Skin of body (tissue), 1 donor: ENCODE measurements at regions not wholly inside any gene's neighbourhood (a gene's known extent, or its start where the extent isn't known, plus 50 kb on each side); places are given as distances from the start of the nearest gene placed in this dataset.

Experiments used
- DNase-seq: peaks from one replicate; lab custom pipeline; 2025; lab: John Stamatoyannopoulos, UW

GRCh38 chr10:55397777-55398496 is 596.9 kb upstream of the PCDH15 start:
- DNase-seq = no peak

GRCh38 chr10:55378196-55378595 is 577.2 kb upstream of the PCDH15 start:
- DNase-seq = no peak

GRCh38 chr10:55374917-55375316 is 573.9 kb upstream of the PCDH15 start:
- DNase-seq = no peak

GRCh38 chr10:55374060-55374459 is 573.0 kb upstream of the PCDH15 start:
- no peak for DNase-seq

GRCh38 chr10:55369670-55370420 is 568.8 kb upstream of the PCDH15 start:
- no peak for DNase-seq

- no peak for DNase-seq
These were observed 567.4 kb upstream of the PCDH15 start for GRCh38 chr10:55368467-55368866.

GRCh38 chr10:55367555-55367954 is 566.5 kb upstream of the PCDH15 start:
- DNase-seq = no peak

- no peak for DNase-seq
These were observed 557.5 kb upstream of the PCDH15 start for GRCh38 chr10:55358539-55358938.

- no peak for DNase-seq
These were observed 552.4 kb upstream of the PCDH15 start for GRCh38 chr10:55353414-55353813.

- no peak for DNase-seq
These were observed 550.4 kb upstream of the PCDH15 start for GRCh38 chr10:55351431-55351830.

GRCh38 chr10:55348534-55348933 is 547.5 kb upstream of the PCDH15 start:
- DNase-seq = no peak

- no peak for DNase-seq
These were observed 529.5 kb upstream of the PCDH15 start for GRCh38 chr10:55330486-55330885.

GRCh38 chr10:55329796-55330195 is 528.8 kb upstream of the PCDH15 start:
- no peak for DNase-seq

GRCh38 chr10:55320187-55320700 is 519.2 kb upstream of the PCDH15 start:
- no peak for DNase-seq

GRCh38 chr10:55311848-55312635 is 511.0 kb upstream of the PCDH15 start:
- DNase-seq = no peak

- no peak for DNase-seq
These were observed 509.1 kb upstream of the PCDH15 start for GRCh38 chr10:55310143-55310542.

- no peak for DNase-seq
These were observed 504.3 kb upstream of the PCDH15 start for GRCh38 chr10:55305285-55305684.

- DNase-seq = no peak
These were observed 486.3 kb upstream of the PCDH15 start for GRCh38 chr10:55287346-55287745.

GRCh38 chr10:55283031-55283430 is 482.0 kb upstream of the PCDH15 start:
- no peak for DNase-seq

- DNase-seq = no peak
These were observed 479.7 kb upstream of the PCDH15 start for GRCh38 chr10:55280696-55281095.

GRCh38 chr10:55277549-55277948 is 476.5 kb upstream of the PCDH15 start:
- no peak for DNase-seq

- no peak for DNase-seq
These were observed 473.3 kb upstream of the PCDH15 start for GRCh38 chr10:55274367-55274766.
